DND-41 (cell line): ENCODE measurements at regions not wholly inside any gene's neighbourhood (a gene's known extent, or its start where the extent isn't known, plus 50 kb on each side); places are given as distances from the start of the nearest gene placed in this dataset.

Source experiments
- ATAC-seq: fragments of 200-7000 bp; cut with Tn5 transposase; 3 replicates; pipeline ENCODE4 v1.9.1; 2021; ENCODE audit warnings: low read depth; ENCODE audit not compliant: insufficient read depth
- DNase-seq: peaks from one replicate; pipeline ENCODE4 v3.0.0-alpha.2; 2020
- H2AFZ ChIP-seq: 2 replicates; pipeline ENCODE4 v1.6.0; 2012; ENCODE audit warnings: low read depth, low read length
- H3K27ac ChIP-seq: 2 replicates; pipeline ENCODE4 v1.5.1; 2012; ENCODE audit warnings: low read length, inconsistent platforms
- H3K27me3 ChIP-seq: fragments of 200-600 bp; sonication (generic); 2 replicates; pipeline ENCODE4 v1.6.0; 2012; ENCODE audit warnings: low read length, mild to moderate bottlenecking, inconsistent platforms; ENCODE audit not compliant: insufficient read depth, poor library complexity
- H3K36me3 ChIP-seq: 2 replicates; pipeline ENCODE4 v1.5.1; 2012; ENCODE audit warnings: low read length, inconsistent platforms; ENCODE audit not compliant: insufficient read depth
- H3K4me1 ChIP-seq: 2 replicates; pipeline ENCODE4 v1.5.1; 2012; ENCODE audit warnings: mild to moderate bottlenecking, low read length; ENCODE audit not compliant: insufficient read depth
- H3K4me2 ChIP-seq: 2 replicates; pipeline ENCODE4 v1.6.0; 2012; ENCODE audit warnings: mild to moderate bottlenecking, moderate library complexity, low read length, inconsistent platforms; ENCODE audit not compliant: insufficient read depth
- H3K4me3 ChIP-seq, 2 experiments: fragments of 200-600 bp in 1 of 2; shearing (Covaris generic) in 1 of 2; 2 replicates each; pipeline ENCODE4 v1.5.1; 2012 to 2016; ENCODE audit warnings: inconsistent platforms in 2 of 2, low read length in 2 of 2, mild to moderate bottlenecking in 2 of 2, low read depth in 1 of 2, moderate library complexity in 1 of 2
- H3K79me2 ChIP-seq: 2 replicates; pipeline ENCODE4 v1.6.0; 2012; ENCODE audit warnings: low read length, inconsistent platforms; ENCODE audit not compliant: insufficient read depth
- H3K9ac ChIP-seq: 2 replicates; pipeline ENCODE4 v1.6.0; 2012; ENCODE audit warnings: low read depth, mild to moderate bottlenecking, inconsistent platforms, low read length, moderate library complexity
- H3K9me3 ChIP-seq: 2 replicates; pipeline ENCODE4 v1.5.1; 2012; ENCODE audit warnings: low read length, moderate library complexity, mild to moderate bottlenecking, inconsistent platforms; ENCODE audit not compliant: insufficient read depth, severe bottlenecking
- H4K20me1 ChIP-seq: 2 replicates; pipeline ENCODE4 v1.6.0; 2012; ENCODE audit warnings: low read length; ENCODE audit not compliant: insufficient read depth
- CTCF ChIP-seq: IDR thresholded peaks from 2 replicates; pipeline ENCODE4 v1.5.1; 2012; ENCODE audit warnings: borderline replicate concordance, low read length, moderate library complexity, mild to moderate bottlenecking; ENCODE audit not compliant: poor library complexity, severe bottlenecking; ENCODE audit errors: extremely low read depth
- EZH2 ChIP-seq: IDR thresholded peaks from 3 replicates; pipeline ENCODE4 v1.6.1; 2012; ENCODE audit warnings: borderline replicate concordance, low read depth, mild to moderate bottlenecking, moderate library complexity, low read length, inconsistent platforms; ENCODE audit not compliant: severe bottlenecking

DNA sequence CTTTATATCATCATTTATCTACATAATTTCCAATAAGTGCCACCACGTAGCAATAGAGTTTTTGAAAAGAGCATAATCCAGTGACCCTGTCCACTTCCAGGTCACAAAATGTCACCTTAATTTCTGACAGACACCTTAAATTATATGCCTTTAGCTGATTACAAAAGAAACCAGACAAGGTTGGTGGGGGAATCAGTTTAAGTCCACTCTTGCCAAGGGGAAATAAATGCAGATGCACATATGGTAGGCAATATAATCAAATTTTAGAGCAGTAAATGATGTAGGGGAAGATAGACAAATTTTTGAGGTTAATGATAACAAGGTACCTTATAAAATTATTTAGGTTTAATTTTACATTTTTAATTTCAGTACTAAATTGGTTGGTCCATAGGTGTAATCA lies 253.5 kb downstream of the ZIC1 start:
- Histone ChIP-seq H3K4me1 (no peaks in the 10 kb centered on the region), H3K4me2 (no peak overlapping the region), H3K79me2 (no peaks in the 10 kb centered on the region), H3K27ac (no peak overlapping the region), H2AFZ (no peak overlapping the region), H3K36me3 (no peaks in the 10 kb centered on the region), H4K20me1 (no peaks in the 10 kb centered on the region), H3K9me3 (no peaks in the 10 kb centered on the region), H3K9ac (no peak overlapping the region), H3K4me3 (no peak overlapping the region), H3K27me3 (no peaks in the 10 kb centered on the region)
- DNase-seq (no peak), ATAC-seq (no peak)
- TF ChIP-seq EZH2 (no peak), CTCF (no peak)

DNA sequence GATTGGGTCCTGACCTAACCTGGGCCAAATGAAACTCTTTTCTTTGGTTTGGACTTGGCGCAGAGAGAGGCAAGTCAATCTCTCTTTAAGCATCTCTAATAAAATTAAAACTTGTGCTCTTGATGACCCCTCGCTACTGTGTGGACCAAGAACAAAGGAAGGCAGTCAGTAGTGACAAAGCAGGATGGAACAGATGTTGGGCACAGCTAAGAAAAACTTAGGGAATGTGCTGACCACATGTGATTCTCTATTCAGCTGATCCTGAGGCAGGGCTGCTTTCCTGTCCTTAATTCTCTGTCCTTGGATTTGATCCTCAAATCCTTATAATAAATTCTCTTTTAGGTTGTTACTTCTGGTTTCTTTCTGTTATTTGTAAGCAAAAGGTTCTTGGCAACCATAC lies 259.9 kb downstream of the ZIC1 start:
- Histone ChIP-seq H3K4me2 (no peak overlapping the region), H3K4me1 (no peaks in the 10 kb centered on the region), H3K9ac (no peak overlapping the region), H3K9me3 (no peaks in the 10 kb centered on the region), H3K36me3 (no peaks in the 10 kb centered on the region), H4K20me1 (no peaks in the 10 kb centered on the region), H3K27ac (no peak overlapping the region), H3K4me3 (no peak overlapping the region), H3K27me3 (no peaks in the 10 kb centered on the region), H2AFZ (no peak overlapping the region), H3K79me2 (no peaks in the 10 kb centered on the region)
- DNase-seq (no peak), ATAC-seq (no peak)
- no peak for TF ChIP-seq CTCF
- no peak for TF ChIP-seq EZH2

DNA sequence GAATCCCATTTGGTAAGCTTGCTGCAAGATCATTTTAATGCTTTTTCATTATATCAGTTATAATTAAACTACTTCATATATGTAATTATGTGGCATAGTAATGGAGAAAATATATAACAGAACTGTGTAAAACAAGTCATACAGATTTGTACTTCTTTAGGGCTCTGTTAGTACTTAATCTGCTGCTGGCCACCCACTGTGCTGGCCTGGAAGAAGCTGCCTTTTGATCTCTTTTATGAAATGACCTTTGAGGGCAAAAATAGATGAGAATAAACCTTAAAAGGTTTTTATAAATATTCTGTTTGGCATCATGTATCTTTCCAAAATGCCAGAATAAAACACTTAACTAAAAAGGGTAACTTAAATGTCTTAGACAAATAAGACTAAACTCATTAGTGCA lies 262.9 kb downstream of the ZIC1 start:
- Histone ChIP-seq H3K36me3 (no peaks in the 10 kb centered on the region), H3K9ac (no peak overlapping the region), H3K9me3 (no peaks in the 10 kb centered on the region), H2AFZ (no peak overlapping the region), H3K4me1 (no peaks in the 10 kb centered on the region), H3K4me2 (no peak overlapping the region), H3K27ac (no peak overlapping the region), H3K79me2 (no peaks in the 10 kb centered on the region), H3K27me3 (no peaks in the 10 kb centered on the region), H4K20me1 (no peaks in the 10 kb centered on the region), H3K4me3 (no peak overlapping the region)
- ATAC-seq, result no peak
- TF ChIP-seq CTCF (no peak), EZH2 (no peak)
- DNase-seq, result no peak

DNA sequence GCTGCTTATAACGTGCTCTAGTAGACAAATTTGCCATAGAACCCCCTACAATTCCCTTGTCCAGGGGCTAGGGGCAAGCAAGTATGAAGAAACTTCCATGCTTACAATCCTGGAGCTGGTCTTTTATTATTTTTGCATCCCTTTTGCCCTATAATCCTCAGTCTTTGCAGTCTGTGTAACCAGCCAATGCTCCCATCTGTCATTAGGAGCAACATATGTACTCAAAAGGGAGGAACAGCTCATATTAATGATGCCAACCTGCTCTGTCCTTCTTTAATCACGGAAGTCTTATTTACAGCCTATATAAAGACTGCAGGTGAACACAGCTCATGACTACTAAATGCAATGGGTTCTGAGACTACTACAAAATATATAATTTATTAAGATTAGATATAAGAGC lies 263.3 kb downstream of the ZIC1 start:
- no peaks in the 10 kb centered on the region for H3K36me3 ChIP-seq
- H4K20me1 ChIP-seq, result no peaks in the 10 kb centered on the region
- no peak overlapping the region for H2AFZ ChIP-seq
- no peaks in the 10 kb centered on the region for H3K9me3 ChIP-seq
- DNase-seq, result no peak
- no peaks in the 10 kb centered on the region for H3K79me2 ChIP-seq
- no peak overlapping the region for H3K9ac ChIP-seq
- H3K27ac ChIP-seq, result no peak overlapping the region
- no peak for ATAC-seq
- H3K4me2 ChIP-seq, result no peak overlapping the region
- TF ChIP-seq EZH2 (no peak), CTCF (no peak)
- H3K4me1 ChIP-seq, result no peaks in the 10 kb centered on the region
- no peaks in the 10 kb centered on the region for H3K27me3 ChIP-seq
- no peak overlapping the region for H3K4me3 ChIP-seq
